ENCODE measurements at regions not wholly inside any gene's neighbourhood (a gene's known extent, or its start where the extent isn't known, plus 50 kb on each side); places are given as distances from the start of the nearest gene placed in this dataset.

DNA sequence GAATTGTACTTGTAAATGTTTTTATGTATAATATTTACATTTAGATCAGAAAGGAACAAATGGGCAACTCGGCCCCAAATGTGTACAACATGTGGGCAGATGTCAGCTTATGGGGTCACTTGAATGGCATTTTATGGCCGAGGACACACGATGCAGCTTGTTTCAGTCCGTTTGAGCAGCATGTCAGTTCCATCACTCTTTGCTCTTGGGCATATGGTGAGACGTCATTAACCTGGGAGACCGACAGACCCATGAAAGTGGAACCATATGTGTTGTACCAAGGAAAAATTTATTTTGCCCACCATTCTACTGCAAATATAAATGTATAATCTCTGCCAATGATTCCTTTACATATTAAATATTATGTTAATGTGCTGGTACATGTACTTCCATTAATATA, 561.9 kb upstream of the SOX9 start:
- Mint-ChIP-seq H3K36me3 (no peaks in the 10 kb centered on the region), H3K27me3 (ENCODE audit: low read depth) (peaks cover 19% of the 10 kb centered on the region), H3K27ac (no peak overlapping the region), H3K9me3 (peaks cover 3% of the 10 kb centered on the region), H3K4me1 (no peaks in the 10 kb centered on the region), H3K4me3 (no peak overlapping the region)
- TF ChIP-seq, protein P1, sequence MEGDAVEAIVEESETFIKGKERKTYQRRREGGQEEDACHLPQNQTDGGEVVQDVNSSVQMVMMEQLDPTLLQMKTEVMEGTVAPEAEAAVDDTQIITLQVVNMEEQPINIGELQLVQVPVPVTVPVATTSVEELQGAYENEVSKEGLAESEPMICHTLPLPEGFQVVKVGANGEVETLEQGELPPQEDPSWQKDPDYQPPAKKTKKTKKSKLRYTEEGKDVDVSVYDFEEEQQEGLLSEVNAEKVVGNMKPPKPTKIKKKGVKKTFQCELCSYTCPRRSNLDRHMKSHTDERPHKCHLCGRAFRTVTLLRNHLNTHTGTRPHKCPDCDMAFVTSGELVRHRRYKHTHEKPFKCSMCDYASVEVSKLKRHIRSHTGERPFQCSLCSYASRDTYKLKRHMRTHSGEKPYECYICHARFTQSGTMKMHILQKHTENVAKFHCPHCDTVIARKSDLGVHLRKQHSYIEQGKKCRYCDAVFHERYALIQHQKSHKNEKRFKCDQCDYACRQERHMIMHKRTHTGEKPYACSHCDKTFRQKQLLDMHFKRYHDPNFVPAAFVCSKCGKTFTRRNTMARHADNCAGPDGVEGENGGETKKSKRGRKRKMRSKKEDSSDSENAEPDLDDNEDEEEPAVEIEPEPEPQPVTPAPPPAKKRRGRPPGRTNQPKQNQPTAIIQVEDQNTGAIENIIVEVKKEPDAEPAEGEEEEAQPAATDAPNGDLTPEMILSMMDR (IDR thresholded peaks at IDR 0.05; ENCODE audit: unreplicated experiment): no peak
- DNase-seq (ENCODE audit: low spot score in 2 of 2, unreplicated experiment in 2 of 2): no peak

DNA sequence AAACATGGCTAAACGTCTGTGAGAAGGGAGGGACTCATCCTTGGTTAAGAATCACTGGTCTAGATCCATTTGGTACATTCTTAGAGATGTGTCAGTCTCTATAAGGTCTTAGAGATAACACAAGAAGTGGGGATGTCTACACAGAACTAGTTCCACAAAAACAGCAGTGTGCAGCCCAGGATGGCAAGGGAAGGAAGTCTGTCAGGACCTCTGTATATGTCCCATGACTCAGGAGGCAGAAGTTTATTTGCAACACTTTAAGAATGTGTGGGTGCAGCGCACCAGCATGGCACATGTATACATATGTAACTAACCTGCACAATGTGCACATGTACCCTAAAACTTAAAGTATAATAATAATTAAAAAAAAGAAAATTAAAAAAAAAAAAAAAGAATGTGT, 548.5 kb upstream of the SOX9 start:
- TF ChIP-seq, protein P1 (IDR thresholded peaks at IDR 0.05; ENCODE audit: unreplicated experiment): no peak
- H3K4me1 Mint-ChIP-seq: no peaks in the 10 kb centered on the region
- H3K27ac Mint-ChIP-seq: no peak overlapping the region
- DNase-seq (ENCODE audit: low spot score in 2 of 2, unreplicated experiment in 2 of 2): no peak
- peaks cover 8% of the 10 kb centered on the region for H3K9me3 Mint-ChIP-seq
- no peaks in the 10 kb centered on the region for H3K27me3 Mint-ChIP-seq (ENCODE audit: low read depth)
- no peak overlapping the region for H3K4me3 Mint-ChIP-seq
- no peaks in the 10 kb centered on the region for H3K36me3 Mint-ChIP-seq

DNA sequence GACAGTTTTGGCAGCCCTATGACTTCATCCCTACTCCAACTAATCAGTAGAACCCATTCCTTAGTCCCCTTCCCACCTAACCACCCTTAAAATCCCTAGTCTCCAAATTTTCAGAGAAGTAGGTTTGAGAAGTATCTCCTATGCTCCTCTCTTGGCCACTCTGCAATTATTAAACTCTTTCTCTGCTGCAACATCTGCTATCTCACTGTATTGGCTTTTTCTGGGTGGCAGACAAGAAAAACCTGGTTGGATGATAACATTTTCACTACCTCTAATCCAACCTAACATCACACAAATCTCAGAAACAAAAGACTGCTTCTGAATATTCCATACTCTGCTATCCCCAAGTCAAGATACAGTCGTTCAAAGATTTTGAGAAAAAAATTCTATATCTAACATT, 542.4 kb upstream of the SOX9 start:
- Mint-ChIP-seq H3K27ac (no peak overlapping the region), H3K27me3 (ENCODE audit: low read depth) (no peaks in the 10 kb centered on the region), H3K9me3 (peaks cover 17% of the 10 kb centered on the region), H3K36me3 (peaks cover 4% of the 10 kb centered on the region), H3K4me1 (peaks cover 7% of the 10 kb centered on the region), H3K4me3 (no peak overlapping the region)
- TF ChIP-seq, protein P1 (IDR thresholded peaks at IDR 0.05; ENCODE audit: unreplicated experiment): no peak
- no peak for DNase-seq (ENCODE audit: low spot score in 2 of 2, unreplicated experiment in 2 of 2)

DNA sequence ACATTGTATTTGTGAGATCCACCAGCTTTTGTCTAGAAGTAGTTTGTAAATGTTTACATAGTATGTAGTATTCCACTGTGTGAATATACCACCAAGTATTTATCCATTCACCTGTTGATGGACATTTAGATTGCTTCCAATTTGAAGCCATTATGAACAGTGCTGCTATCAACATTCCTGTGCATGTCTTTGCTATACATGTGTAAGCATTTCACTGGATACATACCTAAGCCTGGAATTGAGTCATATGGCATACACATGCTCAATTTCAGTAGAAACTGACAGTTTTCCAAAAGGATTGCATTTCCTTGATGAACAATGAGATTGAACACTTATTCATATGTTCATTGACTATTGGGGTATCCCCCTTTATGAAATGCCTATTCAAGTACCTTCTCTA, 540.6 kb upstream of the SOX9 start:
- peaks cover 11% of the 10 kb centered on the region for H3K4me1 Mint-ChIP-seq
- H3K27ac Mint-ChIP-seq: no peak overlapping the region
- no peak for DNase-seq (ENCODE audit: low spot score in 2 of 2, unreplicated experiment in 2 of 2)
- TF ChIP-seq, protein P1 (IDR thresholded peaks at IDR 0.05; ENCODE audit: unreplicated experiment): no peak
- peaks cover 17% of the 10 kb centered on the region for H3K9me3 Mint-ChIP-seq
- no peaks in the 10 kb centered on the region for H3K27me3 Mint-ChIP-seq (ENCODE audit: low read depth)
- no peak overlapping the region for H3K4me3 Mint-ChIP-seq
- H3K36me3 Mint-ChIP-seq: peaks cover 4% of the 10 kb centered on the region

DNA sequence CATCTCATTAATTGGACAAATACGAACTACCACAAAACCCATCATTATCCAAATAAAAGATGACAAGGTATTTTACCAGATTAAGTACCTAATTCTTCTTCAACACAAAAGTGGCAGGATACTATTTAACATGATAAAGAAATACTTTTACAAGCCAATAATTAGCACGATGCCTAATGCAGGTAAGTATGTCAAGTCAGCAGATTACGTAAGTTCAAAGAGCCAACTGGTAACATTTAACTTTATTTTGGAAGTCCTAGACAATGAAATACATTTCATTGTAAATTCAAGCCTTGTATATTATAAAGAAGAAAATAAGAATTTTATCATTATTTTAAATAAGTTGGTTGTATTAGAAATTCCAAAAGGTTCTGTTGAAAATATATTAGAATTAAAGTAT, 535.3 kb upstream of the SOX9 start:
- no peak overlapping the region for H3K27ac Mint-ChIP-seq
- H3K9me3 Mint-ChIP-seq: no peaks in the 10 kb centered on the region
- no peak for DNase-seq (ENCODE audit: low spot score in 2 of 2, unreplicated experiment in 2 of 2)
- no peak overlapping the region for H3K4me3 Mint-ChIP-seq
- H3K4me1 Mint-ChIP-seq: peaks cover 4% of the 10 kb centered on the region
- no peaks in the 10 kb centered on the region for H3K27me3 Mint-ChIP-seq (ENCODE audit: low read depth)
- no peaks in the 10 kb centered on the region for H3K36me3 Mint-ChIP-seq
- TF ChIP-seq, protein P1 (IDR thresholded peaks at IDR 0.05; ENCODE audit: unreplicated experiment): no peak

DNA sequence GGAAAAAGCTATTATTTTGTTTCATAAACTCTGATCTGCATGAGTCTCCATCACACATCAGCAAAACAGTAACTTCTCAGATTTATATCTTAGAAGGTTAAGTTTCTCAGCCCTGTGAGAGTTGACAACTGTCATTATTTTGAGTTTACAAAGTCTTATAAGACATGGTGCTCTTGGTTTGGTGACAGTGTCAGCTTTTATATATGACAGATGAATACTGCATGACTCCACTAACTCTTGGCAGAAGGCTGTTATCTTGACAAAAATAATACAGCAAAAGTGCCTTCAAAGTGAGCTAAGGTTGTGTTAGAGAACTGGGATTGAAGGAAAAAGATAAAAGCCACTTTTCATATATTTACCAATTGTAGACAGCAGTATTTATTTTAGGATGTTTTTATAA, 528.4 kb upstream of the SOX9 start:
- DNase-seq (ENCODE audit: low spot score in 2 of 2, unreplicated experiment in 2 of 2): no peak
- Mint-ChIP-seq H3K4me3 (no peak overlapping the region), H3K9me3 (no peaks in the 10 kb centered on the region), H3K27ac (no peak overlapping the region), H3K4me1 (peaks cover 8% of the 10 kb centered on the region), H3K27me3 (ENCODE audit: low read depth) (no peaks in the 10 kb centered on the region), H3K36me3 (no peaks in the 10 kb centered on the region)
- TF ChIP-seq, protein P1 (IDR thresholded peaks at IDR 0.05; ENCODE audit: unreplicated experiment): no peak
